Breast epithelium (tissue), 4 donors: ENCODE measurements at regions not wholly inside any gene's neighbourhood (a gene's known extent, or its start where the extent isn't known, plus 50 kb on each side); places are given as distances from the start of the nearest gene placed in this dataset.
"Not testable (repeated sequence)": the region's sequence is repeated elsewhere in the genome, so short reads cannot be mapped to it uniquely, and the experiment has no call there.

Experiments
- DNase-seq, 2 donors: peaks; one replicate each; pipeline ENCODE4 v3.0.0-alpha.2; 2019; ENCODE audit warnings: low spot score in 2 of 2
- H3K27ac ChIP-seq, 2 donors: fragments of 200-600 bp; sonication (generic) in 1 of 2; one replicate each; pipeline ENCODE4 v1.5.1; 2016 to 2019; ENCODE audit warnings: mild to moderate bottlenecking in 1 of 2
- H3K27me3 ChIP-seq, 2 donors: fragments of 200-600 bp; sonication (generic) in 1 of 2; one replicate each; pipeline versions ENCODE4 v1.5.1 to v1.6.0; 2017 to 2019; ENCODE audit warnings: control low read depth in 1 of 2, mild to moderate bottlenecking in 1 of 2
- H3K36me3 ChIP-seq: fragments of 200-600 bp; one replicate; pipeline ENCODE4 v1.5.1; 2019
- H3K4me1 ChIP-seq, 2 donors: fragments of 200-600 bp; sonication (generic); one replicate each; pipeline ENCODE4 v1.5.1; 2016 to 2019; ENCODE audit warnings: control low read depth in 1 of 2
- H3K4me3 ChIP-seq, 3 donors: fragments of 200-600 bp; sonication (generic); 1 replicate in 2 of 3; 2 replicates in 1 of 3; pipeline ENCODE4 v1.5.1; 2016 to 2019; ENCODE audit warnings: mild to moderate bottlenecking in 3 of 3, moderate library complexity in 2 of 3
- H3K9me3 ChIP-seq, 2 donors: fragments of 200-600 bp; sonication (generic) in 1 of 2; one replicate each; pipeline ENCODE4 v1.5.1; 2016 to 2019; ENCODE audit warnings: control low read depth in 1 of 2
- CTCF ChIP-seq, 3 donors: fragments of 450-650 bp; IDR thresholded peaks; one replicate each; pipeline ENCODE4 v1.5.1; 2016 to 2017; ENCODE audit warnings: antibody characterized with exemption in 3 of 3, mild to moderate bottlenecking in 3 of 3, moderate library complexity in 3 of 3
- POLR2A ChIP-seq: fragments of 450-650 bp; IDR thresholded peaks from one replicate; pipeline ENCODE4 v1.6.1; 2016; ENCODE audit warnings: antibody characterized with exemption, mild to moderate bottlenecking, moderate library complexity
- POLR2AphosphoS5 ChIP-seq, 3 donors: sonication (generic); formaldehyde crosslinking; IDR thresholded peaks; one replicate each; pipeline ENCODE4 v1.6.1; 2017; ENCODE audit warnings: antibody characterized with exemption in 3 of 3
- intact Hi-C: fragments of 100-400 bp; cut with DNase I; formaldehyde crosslinking; loops from one replicate; pipeline ENCODE4 v1.15.1; 2023; ENCODE audit warnings: low total_unique reads

DNA sequence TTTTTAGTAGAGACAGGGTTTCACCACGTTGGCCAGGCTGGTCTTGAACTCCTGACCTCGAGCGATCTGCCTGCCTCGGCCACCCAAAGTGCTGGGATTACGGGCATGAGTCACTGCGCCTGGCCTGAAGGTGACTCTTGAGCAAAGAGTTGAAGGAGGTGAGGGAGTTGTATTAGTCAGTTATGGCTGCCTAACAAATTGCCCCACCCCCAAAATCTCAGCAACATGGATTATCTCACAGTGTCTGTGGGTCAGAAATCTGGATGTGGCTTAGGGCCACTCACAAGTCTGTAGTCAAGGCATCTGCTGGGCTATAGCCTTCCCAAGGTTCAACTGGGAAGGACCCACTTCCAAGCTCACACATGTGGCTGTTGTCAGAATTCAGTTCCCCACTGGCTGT lies 52.8 kb upstream of the ADGRE5 start:
- Histone ChIP-seq H3K4me3 (no peak overlapping the region), H3K27me3 (no peaks in the 10 kb centered on the region), H3K36me3 (no peaks in the 10 kb centered on the region), H3K4me1 (no peaks in the 10 kb centered on the region), H3K27ac (no peak overlapping the region), H3K9me3 (no peaks in the 10 kb centered on the region)
- intact Hi-C loops = no loop called here
- TF ChIP-seq POLR2AphosphoS5 (IDR thresholded peaks at IDR 0.05) (no peak), POLR2A (no peak), CTCF (IDR thresholded peaks at IDR 0.05) (no peak)
- DNase-seq = no peak

DNA sequence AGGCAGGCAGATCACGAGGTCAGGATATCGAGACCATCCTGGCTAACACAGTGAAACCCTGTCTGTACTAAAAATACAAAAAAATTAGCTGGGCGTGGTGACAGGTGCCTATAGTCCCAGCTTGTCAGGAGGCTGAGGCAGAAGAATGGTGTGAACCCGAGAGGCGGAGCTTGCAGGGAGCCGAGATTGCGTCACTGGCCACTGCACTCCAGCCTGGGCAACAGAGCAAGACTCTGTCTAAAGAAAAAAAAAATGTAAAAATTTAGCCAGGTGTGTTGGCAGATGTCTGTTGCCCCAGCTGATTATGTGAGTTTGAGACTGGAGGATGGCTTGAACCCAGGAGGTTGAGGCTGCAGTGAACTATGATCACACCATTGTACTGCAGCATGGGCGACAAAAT lies 54.2 kb upstream of the ADGRE5 start:
- H3K4me3 ChIP-seq, H3K9me3 ChIP-seq, H3K4me1 ChIP-seq, H3K27me3 ChIP-seq, H3K36me3 ChIP-seq, intact Hi-C loops, DNase-seq, H3K27ac ChIP-seq: not testable (repeated sequence)

GRCh38 chr19:14325863-14326262 lies 55.4 kb upstream of the ADGRE5 start:
- Histone ChIP-seq H3K4me3 (no peak overlapping the region), H3K27me3 (no peaks in the 10 kb centered on the region), H3K27ac (no peak overlapping the region), H3K9me3 (no peaks in the 10 kb centered on the region), H3K36me3 (no peaks in the 10 kb centered on the region), H3K4me1 (no peaks in the 10 kb centered on the region)
- DNase-seq = no peak
- TF ChIP-seq POLR2AphosphoS5 (IDR thresholded peaks at IDR 0.05) (no peak), CTCF (IDR thresholded peaks at IDR 0.05) (no peak), POLR2A (no peak)
- intact Hi-C loops = no loop called here

DNA sequence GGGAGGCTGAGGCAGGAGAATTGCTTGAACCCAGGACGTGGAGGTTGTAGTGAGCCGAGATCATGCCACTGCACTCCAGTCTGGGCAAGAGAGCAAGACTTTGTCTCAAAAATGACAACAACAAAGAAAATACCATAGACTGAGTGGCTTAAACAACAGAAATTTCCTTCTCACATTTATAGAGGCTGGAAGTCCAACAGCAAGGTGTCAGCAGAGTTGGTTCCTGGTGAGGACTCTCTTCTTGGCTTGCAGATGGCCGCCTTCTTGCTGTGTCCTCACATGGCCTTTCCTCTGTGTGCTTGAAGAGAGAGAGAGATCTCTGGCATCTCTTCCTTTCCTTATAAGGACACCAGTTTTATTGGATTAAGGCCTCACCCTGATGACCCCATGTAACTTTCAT lies 56.1 kb upstream of the ADGRE5 start:
- TF ChIP-seq POLR2A (no peak), CTCF (IDR thresholded peaks at IDR 0.05) (no peak), POLR2AphosphoS5 (IDR thresholded peaks at IDR 0.05) (no peak)
- no peak overlapping the region for H3K27ac ChIP-seq
- DNase-seq = no peak
- no peaks in the 10 kb centered on the region for H3K36me3 ChIP-seq
- H3K4me3 ChIP-seq = no peak overlapping the region
- no peaks in the 10 kb centered on the region for H3K4me1 ChIP-seq
- intact Hi-C loops = no loop called here
- H3K27me3 ChIP-seq = no peaks in the 10 kb centered on the region
- peaks cover 0 to 2% of the 10 kb centered on the region in 2 donors for H3K9me3 ChIP-seq

- no peak overlapping the region for H3K27ac ChIP-seq
- no peaks in the 10 kb centered on the region for H3K4me1 ChIP-seq
- no peak for TF ChIP-seq POLR2A
- TF ChIP-seq CTCF (IDR thresholded peaks at IDR 0.05) = no peak
- no peak for TF ChIP-seq POLR2AphosphoS5 (IDR thresholded peaks at IDR 0.05)
- intact Hi-C loops = no loop called here
- H3K36me3 ChIP-seq = no peaks in the 10 kb centered on the region
- H3K27me3 ChIP-seq = no peaks in the 10 kb centered on the region
- DNase-seq = no peak
- no peak overlapping the region for H3K4me3 ChIP-seq
- H3K9me3 ChIP-seq = peaks cover 0 to 7% of the 10 kb centered on the region in 2 donors
Observed at GRCh38 chr19:14322889-14323463, 58.3 kb upstream of the ADGRE5 start.

DNA sequence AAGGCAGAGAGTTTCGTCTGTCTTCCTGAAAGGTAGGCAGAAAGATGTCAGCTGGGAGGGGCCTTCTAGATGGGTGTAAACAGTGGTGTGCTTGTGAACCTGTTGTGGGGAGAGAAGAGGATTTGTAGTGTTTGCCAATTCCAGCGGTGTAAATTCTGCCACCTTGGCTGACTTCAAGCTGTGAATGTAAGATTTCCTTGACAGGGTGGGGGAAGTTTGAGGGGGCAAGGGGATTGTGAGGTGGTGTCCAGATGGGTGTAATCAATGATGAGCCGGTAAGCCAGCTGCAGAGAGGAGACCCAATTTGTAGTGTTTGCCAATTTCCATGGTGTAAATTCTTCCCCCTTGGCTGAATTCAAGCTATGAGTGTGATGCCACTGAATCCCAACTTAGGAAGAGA lies 61.0 kb upstream of the ADGRE5 start:
- H3K27me3 ChIP-seq = no peaks in the 10 kb centered on the region
- no peaks in the 10 kb centered on the region for H3K36me3 ChIP-seq
- TF ChIP-seq CTCF (IDR thresholded peaks at IDR 0.05) (no peak), POLR2A (no peak), POLR2AphosphoS5 (IDR thresholded peaks at IDR 0.05) (no peak)
- intact Hi-C loops = no loop called here
- H3K9me3 ChIP-seq = peaks cover 0 to 7% of the 10 kb centered on the region in 2 donors
- no peaks in the 10 kb centered on the region for H3K4me1 ChIP-seq
- no peak overlapping the region for H3K27ac ChIP-seq
- H3K4me3 ChIP-seq = no peak overlapping the region
- DNase-seq = no peak

- H3K27ac ChIP-seq, H3K4me3 ChIP-seq, intact Hi-C loops, DNase-seq, H3K36me3 ChIP-seq, H3K4me1 ChIP-seq, H3K9me3 ChIP-seq, H3K27me3 ChIP-seq: not testable (repeated sequence)
Observed at GRCh38 chr19:14319720-14320119, 61.5 kb upstream of the ADGRE5 start.
